ENCODE measurements at regions not wholly inside any gene's neighbourhood (a gene's known extent, or its start where the extent isn't known, plus 50 kb on each side); places are given as distances from the start of the nearest gene placed in this dataset.

GRCh38 chr3:167188592-167188991, 191.5 kb downstream of the ZBBX start:
- no peak for ATAC-seq
- no peaks in the 10 kb centered on the region for H3K27me3 ChIP-seq (ENCODE audit: control insufficient read depth, insufficient read depth, low read length)

GRCh38 chr3:167187221-167187620, 192.9 kb downstream of the ZBBX start:
- TF ChIP-seq, protein P1, sequence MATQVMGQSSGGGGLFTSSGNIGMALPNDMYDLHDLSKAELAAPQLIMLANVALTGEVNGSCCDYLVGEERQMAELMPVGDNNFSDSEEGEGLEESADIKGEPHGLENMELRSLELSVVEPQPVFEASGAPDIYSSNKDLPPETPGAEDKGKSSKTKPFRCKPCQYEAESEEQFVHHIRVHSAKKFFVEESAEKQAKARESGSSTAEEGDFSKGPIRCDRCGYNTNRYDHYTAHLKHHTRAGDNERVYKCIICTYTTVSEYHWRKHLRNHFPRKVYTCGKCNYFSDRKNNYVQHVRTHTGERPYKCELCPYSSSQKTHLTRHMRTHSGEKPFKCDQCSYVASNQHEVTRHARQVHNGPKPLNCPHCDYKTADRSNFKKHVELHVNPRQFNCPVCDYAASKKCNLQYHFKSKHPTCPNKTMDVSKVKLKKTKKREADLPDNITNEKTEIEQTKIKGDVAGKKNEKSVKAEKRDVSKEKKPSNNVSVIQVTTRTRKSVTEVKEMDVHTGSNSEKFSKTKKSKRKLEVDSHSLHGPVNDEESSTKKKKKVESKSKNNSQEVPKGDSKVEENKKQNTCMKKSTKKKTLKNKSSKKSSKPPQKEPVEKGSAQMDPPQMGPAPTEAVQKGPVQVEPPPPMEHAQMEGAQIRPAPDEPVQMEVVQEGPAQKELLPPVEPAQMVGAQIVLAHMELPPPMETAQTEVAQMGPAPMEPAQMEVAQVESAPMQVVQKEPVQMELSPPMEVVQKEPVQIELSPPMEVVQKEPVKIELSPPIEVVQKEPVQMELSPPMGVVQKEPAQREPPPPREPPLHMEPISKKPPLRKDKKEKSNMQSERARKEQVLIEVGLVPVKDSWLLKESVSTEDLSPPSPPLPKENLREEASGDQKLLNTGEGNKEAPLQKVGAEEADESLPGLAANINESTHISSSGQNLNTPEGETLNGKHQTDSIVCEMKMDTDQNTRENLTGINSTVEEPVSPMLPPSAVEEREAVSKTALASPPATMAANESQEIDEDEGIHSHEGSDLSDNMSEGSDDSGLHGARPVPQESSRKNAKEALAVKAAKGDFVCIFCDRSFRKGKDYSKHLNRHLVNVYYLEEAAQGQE (IDR thresholded peaks at IDR 0.05; ENCODE audit: insufficient read depth in 1 of 2, low read depth in 2 of 2, low read length in 1 of 2), result no peak
- TF ChIP-seq, protein P2, sequence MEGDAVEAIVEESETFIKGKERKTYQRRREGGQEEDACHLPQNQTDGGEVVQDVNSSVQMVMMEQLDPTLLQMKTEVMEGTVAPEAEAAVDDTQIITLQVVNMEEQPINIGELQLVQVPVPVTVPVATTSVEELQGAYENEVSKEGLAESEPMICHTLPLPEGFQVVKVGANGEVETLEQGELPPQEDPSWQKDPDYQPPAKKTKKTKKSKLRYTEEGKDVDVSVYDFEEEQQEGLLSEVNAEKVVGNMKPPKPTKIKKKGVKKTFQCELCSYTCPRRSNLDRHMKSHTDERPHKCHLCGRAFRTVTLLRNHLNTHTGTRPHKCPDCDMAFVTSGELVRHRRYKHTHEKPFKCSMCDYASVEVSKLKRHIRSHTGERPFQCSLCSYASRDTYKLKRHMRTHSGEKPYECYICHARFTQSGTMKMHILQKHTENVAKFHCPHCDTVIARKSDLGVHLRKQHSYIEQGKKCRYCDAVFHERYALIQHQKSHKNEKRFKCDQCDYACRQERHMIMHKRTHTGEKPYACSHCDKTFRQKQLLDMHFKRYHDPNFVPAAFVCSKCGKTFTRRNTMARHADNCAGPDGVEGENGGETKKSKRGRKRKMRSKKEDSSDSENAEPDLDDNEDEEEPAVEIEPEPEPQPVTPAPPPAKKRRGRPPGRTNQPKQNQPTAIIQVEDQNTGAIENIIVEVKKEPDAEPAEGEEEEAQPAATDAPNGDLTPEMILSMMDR (IDR thresholded peaks at IDR 0.05), result no peak
- ChIA-PET CTCF (no interaction called here), POLR2A (no interaction called here)
- in situ Hi-C loops (cut with HindIII; ENCODE audit: low pct_unique_long_range_greater_than_20kb, low sequenced_read_pairs) (no loop called here), intact Hi-C loops (cut with micrococcal nuclease; ENCODE audit: unreplicated experiment) (no loop called here)
- H3K36me3 ChIP-seq (ENCODE audit: control insufficient read depth, insufficient read depth, low read length), result no peaks in the 10 kb centered on the region
- no peaks in the 10 kb centered on the region for H3K4me1 ChIP-seq (ENCODE audit: control insufficient read depth, insufficient read depth, low read length)
- no peak for DNase-seq (ENCODE audit: low read depth, low spot score)
- H3K4me3 ChIP-seq (ENCODE audit: low read depth in 2 of 2, low read length in 2 of 2), result no peak overlapping the region
- no peaks in the 10 kb centered on the region for H3K27me3 ChIP-seq (ENCODE audit: control insufficient read depth, insufficient read depth, low read length)
- no peak for ATAC-seq
- H3K27ac ChIP-seq (ENCODE audit: low read length), result no peak overlapping the region
- H3K9me3 ChIP-seq (ENCODE audit: control insufficient read depth, insufficient read depth, low read depth, low read length), result no peaks in the 10 kb centered on the region
- no TSS peak for BruUV-seq (replicated peaks)

More at GRCh38 chr3:167188592-167188991, 191.5 kb downstream of the ZBBX start:
- ChIA-PET CTCF (no interaction called here), POLR2A (no interaction called here)
- no peak for DNase-seq (ENCODE audit: low read depth, low spot score)
- in situ Hi-C loops (cut with HindIII; ENCODE audit: low pct_unique_long_range_greater_than_20kb, low sequenced_read_pairs), result no loop called here
- intact Hi-C loops (cut with micrococcal nuclease; ENCODE audit: unreplicated experiment), result no loop called here
- Histone ChIP-seq H3K4me1 (ENCODE audit: control insufficient read depth, insufficient read depth, low read length) (no peaks in the 10 kb centered on the region), H3K36me3 (ENCODE audit: control insufficient read depth, insufficient read depth, low read length) (no peaks in the 10 kb centered on the region), H3K9me3 (ENCODE audit: control insufficient read depth, insufficient read depth, low read depth, low read length) (no peaks in the 10 kb centered on the region), H3K27ac (ENCODE audit: low read length) (no peak overlapping the region), H3K4me3 (ENCODE audit: low read depth in 2 of 2, low read length in 2 of 2) (no peak overlapping the region)
- TF ChIP-seq, protein P2 (IDR thresholded peaks at IDR 0.05), result no peak
- TF ChIP-seq POLR2AphosphoS5 (IDR thresholded peaks at IDR 0.05; ENCODE audit: low read depth, low read length) (no peak), SIN3A (IDR thresholded peaks at IDR 0.05; ENCODE audit: borderline replicate concordance, insufficient read depth, low read depth, low read length) (no peak), TCF7L2 (IDR thresholded peaks at IDR 0.05; ENCODE audit: low read depth, low read length) (no peak)
- TF ChIP-seq, protein P1 (IDR thresholded peaks at IDR 0.05; ENCODE audit: insufficient read depth in 1 of 2, low read depth in 2 of 2, low read length in 1 of 2), result no peak
- BruUV-seq (replicated peaks), result no TSS peak
